ENCODE measurements at regions not wholly inside any gene's neighbourhood (a gene's known extent, or its start where the extent isn't known, plus 50 kb on each side); places are given as distances from the start of the nearest gene placed in this dataset.

- Histone ChIP-seq H2AFZ (ENCODE audit: low read length) (no peak overlapping the region), H3K4me2 (ENCODE audit: low read depth, low read length) (no peak overlapping the region), H3K79me2 (ENCODE audit: insufficient read depth, low read length) (no peaks in the 10 kb centered on the region), H3K27ac (ENCODE audit: extremely low read length, insufficient read depth, low read length) (no peak overlapping the region), H3K4me1 (ENCODE audit: insufficient read depth, low read length) (no peaks in the 10 kb centered on the region), H3K9me3 (ENCODE audit: low read length) (no peaks in the 10 kb centered on the region), H3K27me3 (ENCODE audit: control insufficient read depth in 1 of 2, insufficient read depth in 2 of 2, low read length in 2 of 2) (peaks cover 0 to 5% of the 10 kb centered on the region in 2 experiments; a peak in 2 of 5 replicates), H3K4me3 (replicated peaks in 1 of 3; ENCODE audit: insufficient read depth in 1 of 3, low read depth in 2 of 3, low read length in 3 of 3) (no peak overlapping the region), H3K36me3 (replicated peaks in 1 of 2; ENCODE audit: control insufficient read depth in 1 of 2, insufficient read depth in 2 of 2, low read length in 2 of 2) (no peaks in the 10 kb centered on the region), H4K20me1 (ENCODE audit: insufficient read depth, low read length) (no peaks in the 10 kb centered on the region), H3K9ac (ENCODE audit: insufficient read depth, low read depth, low read length) (no peak overlapping the region)
- in situ Hi-C loops (cut with HindIII; ENCODE audit: extremely low pct_ligation_motif_present, low pct_unique_long_range_greater_than_20kb) (loop anchor here (25.0 kb wide), 2 partner anchors 531 to 681 kb away; no protein-coding TSS in a partner anchor), intact Hi-C loops (cut with micrococcal nuclease; ENCODE audit: unreplicated experiment) (no loop called here)
- TF ChIP-seq HNRNPH1 (optimal IDR thresholded peaks at IDR 0.05; ENCODE audit: low read depth, low read length) = no peak
- TF ChIP-seq, protein P1, sequence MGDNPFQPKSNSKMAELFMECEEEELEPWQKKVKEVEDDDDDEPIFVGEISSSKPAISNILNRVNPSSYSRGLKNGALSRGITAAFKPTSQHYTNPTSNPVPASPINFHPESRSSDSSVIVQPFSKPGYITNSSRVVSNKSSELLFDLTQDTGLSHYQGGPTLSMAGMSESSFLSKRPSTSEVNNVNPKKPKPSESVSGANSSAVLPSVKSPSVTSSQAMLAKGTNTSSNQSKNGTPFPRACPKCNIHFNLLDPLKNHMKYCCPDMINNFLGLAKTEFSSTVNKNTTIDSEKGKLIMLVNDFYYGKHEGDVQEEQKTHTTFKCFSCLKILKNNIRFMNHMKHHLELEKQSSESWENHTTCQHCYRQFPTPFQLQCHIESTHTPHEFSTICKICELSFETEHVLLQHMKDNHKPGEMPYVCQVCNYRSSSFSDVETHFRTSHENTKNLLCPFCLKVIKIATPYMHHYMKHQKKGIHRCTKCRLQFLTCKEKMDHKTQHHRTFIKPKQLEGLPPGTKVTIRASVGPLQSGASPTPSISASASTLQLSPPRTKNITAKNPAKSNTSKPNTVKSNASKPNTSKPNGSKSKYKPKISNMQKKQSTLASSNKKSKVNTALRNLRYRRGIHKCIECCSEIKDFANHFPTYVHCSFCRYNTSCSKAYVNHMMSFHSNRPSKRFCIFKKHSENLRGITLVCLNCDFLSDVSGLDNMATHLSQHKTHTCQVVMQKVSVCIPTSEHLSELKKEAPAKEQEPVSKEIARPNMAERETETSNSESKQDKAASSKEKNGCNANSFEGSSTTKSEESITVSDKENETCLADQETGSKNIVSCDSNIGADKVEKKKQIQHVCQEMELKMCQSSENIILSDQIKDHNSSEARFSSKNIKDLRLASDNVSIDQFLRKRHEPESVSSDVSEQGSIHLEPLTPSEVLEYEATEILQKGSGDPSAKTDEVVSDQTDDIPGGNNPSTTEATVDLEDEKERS (CRISPR knock-in tag; IDR thresholded peaks at IDR 0.05) = no peak
- no peak for DNase-seq (ENCODE audit: low spot score)
- ATAC-seq = no peak
- CTCF ChIA-PET (ENCODE audit: low intra/inter-chr PET ratio, low total read pairs) = interaction anchor here (0.6 to 2.9 kb wide), 3 partner anchors 287 to 300 kb away, joined by 3 to 14 read pairs (median 4); no protein-coding TSS in a partner anchor
- no peak for FAIRE-seq
- POLR2A ChIA-PET = no interaction called here
- 22% methylated on average over 12 of the region's 12 CpGs for WGBS (ENCODE audit: low lambda C conversion rate)
- BruUV-seq (replicated peaks) = no TSS peak
Observed at GRCh38 chr18:59068276-59069071, 71.2 kb upstream of the SEC11C start.

Measured in HepG2 (cell line).